Body of pancreas (tissue), 4 donors: ENCODE measurements at regions not wholly inside any gene's neighbourhood (a gene's known extent, or its start where the extent isn't known, plus 50 kb on each side); places are given as distances from the start of the nearest gene placed in this dataset.

Experiments
- POLR2A ChIP-seq, 3 donors: fragments of 450-650 bp; IDR thresholded peaks; one replicate each; pipeline ENCODE4 v1.6.1; 2016; ENCODE audit warnings: antibody characterized with exemption in 3 of 3, mild to moderate bottlenecking in 2 of 3
- TF ChIP-seq, protein P1 (sequence below), 7 experiments: fragments of 450-650 bp in 4 of 7; fragments of 200-600 bp in 3 of 7; sonication (generic) in 3 of 7; IDR thresholded peaks; one replicate each; pipeline ENCODE4 v1.5.1; 2016 to 2019; ENCODE audit warnings: antibody characterized with exemption in 7 of 7

DNA sequence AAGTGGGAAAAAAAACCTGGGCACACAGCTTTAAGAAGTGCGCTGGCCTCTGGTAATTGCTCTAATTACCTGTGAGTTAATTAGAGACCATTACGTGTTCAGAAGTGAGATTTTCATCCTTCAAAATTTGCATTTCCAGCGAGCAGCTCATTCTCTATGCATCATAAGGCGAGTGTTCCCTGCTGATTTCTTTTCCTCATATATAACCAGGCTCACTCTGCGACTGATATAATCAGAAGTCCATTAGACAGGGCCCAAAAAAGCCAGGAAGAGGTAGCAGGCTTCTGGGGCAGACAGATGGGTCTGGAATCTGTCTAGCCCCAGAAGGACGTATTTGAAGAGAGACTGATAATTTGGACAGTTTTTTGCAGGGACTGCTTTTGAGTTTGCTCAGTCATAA is 158.7 kb downstream of the MTHFS start:
- TF ChIP-seq, protein P1, sequence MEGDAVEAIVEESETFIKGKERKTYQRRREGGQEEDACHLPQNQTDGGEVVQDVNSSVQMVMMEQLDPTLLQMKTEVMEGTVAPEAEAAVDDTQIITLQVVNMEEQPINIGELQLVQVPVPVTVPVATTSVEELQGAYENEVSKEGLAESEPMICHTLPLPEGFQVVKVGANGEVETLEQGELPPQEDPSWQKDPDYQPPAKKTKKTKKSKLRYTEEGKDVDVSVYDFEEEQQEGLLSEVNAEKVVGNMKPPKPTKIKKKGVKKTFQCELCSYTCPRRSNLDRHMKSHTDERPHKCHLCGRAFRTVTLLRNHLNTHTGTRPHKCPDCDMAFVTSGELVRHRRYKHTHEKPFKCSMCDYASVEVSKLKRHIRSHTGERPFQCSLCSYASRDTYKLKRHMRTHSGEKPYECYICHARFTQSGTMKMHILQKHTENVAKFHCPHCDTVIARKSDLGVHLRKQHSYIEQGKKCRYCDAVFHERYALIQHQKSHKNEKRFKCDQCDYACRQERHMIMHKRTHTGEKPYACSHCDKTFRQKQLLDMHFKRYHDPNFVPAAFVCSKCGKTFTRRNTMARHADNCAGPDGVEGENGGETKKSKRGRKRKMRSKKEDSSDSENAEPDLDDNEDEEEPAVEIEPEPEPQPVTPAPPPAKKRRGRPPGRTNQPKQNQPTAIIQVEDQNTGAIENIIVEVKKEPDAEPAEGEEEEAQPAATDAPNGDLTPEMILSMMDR (IDR thresholded peaks at IDR 0.05), result no peak
- TF ChIP-seq POLR2A (IDR thresholded peaks at IDR 0.05), result no peak
